Ishikawa (cell line): ENCODE measurements at regions not wholly inside any gene's neighbourhood (a gene's known extent, or its start where the extent isn't known, plus 50 kb on each side); places are given as distances from the start of the nearest gene placed in this dataset.

Source experiments
- EP300 ChIP-seq: IDR thresholded peaks from 2 replicates; pipeline ENCODE4 v1.6.1; 2012; ENCODE audit warnings: borderline replicate concordance
- FOXM1 ChIP-seq: IDR thresholded peaks from 2 replicates; pipeline ENCODE4 v1.6.1; 2012; ENCODE audit warnings: low read depth, borderline replicate concordance
- TAF1 ChIP-seq: IDR thresholded peaks from 2 replicates; pipeline ENCODE4 v1.6.1; 2012; ENCODE audit warnings: low read depth, mild to moderate bottlenecking
- TEAD4 ChIP-seq: IDR thresholded peaks from 2 replicates; pipeline ENCODE4 v1.6.1; 2012
- YY1 ChIP-seq: IDR thresholded peaks from 2 replicates; pipeline ENCODE4 v1.6.1; 2012; ENCODE audit warnings: low read depth
- TF ChIP-seq, protein P1 (sequence below): IDR thresholded peaks from 2 replicates; pipeline ENCODE4 v1.6.1; 2012
- TF ChIP-seq, protein P2 (sequence below): IDR thresholded peaks from 2 replicates; pipeline ENCODE4 v1.6.1; 2012; ENCODE audit warnings: low read depth, mild to moderate bottlenecking

GRCh38 chr4:57249083-57249482 is 138.9 kb upstream of the IGFBP7 start:
- TF ChIP-seq EP300 = no peak
- TF ChIP-seq, protein P1, sequence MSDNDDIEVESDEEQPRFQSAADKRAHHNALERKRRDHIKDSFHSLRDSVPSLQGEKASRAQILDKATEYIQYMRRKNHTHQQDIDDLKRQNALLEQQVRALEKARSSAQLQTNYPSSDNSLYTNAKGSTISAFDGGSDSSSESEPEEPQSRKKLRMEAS = no peak
- no peak for TF ChIP-seq FOXM1
- TF ChIP-seq TEAD4 = no peak
- TF ChIP-seq, protein P2, sequence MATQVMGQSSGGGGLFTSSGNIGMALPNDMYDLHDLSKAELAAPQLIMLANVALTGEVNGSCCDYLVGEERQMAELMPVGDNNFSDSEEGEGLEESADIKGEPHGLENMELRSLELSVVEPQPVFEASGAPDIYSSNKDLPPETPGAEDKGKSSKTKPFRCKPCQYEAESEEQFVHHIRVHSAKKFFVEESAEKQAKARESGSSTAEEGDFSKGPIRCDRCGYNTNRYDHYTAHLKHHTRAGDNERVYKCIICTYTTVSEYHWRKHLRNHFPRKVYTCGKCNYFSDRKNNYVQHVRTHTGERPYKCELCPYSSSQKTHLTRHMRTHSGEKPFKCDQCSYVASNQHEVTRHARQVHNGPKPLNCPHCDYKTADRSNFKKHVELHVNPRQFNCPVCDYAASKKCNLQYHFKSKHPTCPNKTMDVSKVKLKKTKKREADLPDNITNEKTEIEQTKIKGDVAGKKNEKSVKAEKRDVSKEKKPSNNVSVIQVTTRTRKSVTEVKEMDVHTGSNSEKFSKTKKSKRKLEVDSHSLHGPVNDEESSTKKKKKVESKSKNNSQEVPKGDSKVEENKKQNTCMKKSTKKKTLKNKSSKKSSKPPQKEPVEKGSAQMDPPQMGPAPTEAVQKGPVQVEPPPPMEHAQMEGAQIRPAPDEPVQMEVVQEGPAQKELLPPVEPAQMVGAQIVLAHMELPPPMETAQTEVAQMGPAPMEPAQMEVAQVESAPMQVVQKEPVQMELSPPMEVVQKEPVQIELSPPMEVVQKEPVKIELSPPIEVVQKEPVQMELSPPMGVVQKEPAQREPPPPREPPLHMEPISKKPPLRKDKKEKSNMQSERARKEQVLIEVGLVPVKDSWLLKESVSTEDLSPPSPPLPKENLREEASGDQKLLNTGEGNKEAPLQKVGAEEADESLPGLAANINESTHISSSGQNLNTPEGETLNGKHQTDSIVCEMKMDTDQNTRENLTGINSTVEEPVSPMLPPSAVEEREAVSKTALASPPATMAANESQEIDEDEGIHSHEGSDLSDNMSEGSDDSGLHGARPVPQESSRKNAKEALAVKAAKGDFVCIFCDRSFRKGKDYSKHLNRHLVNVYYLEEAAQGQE = no peak
- no peak for TF ChIP-seq TAF1
- no peak for TF ChIP-seq YY1
